HG03196 (cell line): ENCODE measurements at regions not wholly inside any gene's neighbourhood (a gene's known extent, or its start where the extent isn't known, plus 50 kb on each side); places are given as distances from the start of the nearest gene placed in this dataset.
"Not testable (repeated sequence)": the region's sequence is repeated elsewhere in the genome, so short reads cannot be mapped to it uniquely, and the experiment has no call there.

Experiments
- ATAC-seq: cut with Tn5 transposase; IDR thresholded peaks from one replicate; pipeline ENCODE4 v1.9.1; 2021; ENCODE audit not compliant: unreplicated experiment

DNA sequence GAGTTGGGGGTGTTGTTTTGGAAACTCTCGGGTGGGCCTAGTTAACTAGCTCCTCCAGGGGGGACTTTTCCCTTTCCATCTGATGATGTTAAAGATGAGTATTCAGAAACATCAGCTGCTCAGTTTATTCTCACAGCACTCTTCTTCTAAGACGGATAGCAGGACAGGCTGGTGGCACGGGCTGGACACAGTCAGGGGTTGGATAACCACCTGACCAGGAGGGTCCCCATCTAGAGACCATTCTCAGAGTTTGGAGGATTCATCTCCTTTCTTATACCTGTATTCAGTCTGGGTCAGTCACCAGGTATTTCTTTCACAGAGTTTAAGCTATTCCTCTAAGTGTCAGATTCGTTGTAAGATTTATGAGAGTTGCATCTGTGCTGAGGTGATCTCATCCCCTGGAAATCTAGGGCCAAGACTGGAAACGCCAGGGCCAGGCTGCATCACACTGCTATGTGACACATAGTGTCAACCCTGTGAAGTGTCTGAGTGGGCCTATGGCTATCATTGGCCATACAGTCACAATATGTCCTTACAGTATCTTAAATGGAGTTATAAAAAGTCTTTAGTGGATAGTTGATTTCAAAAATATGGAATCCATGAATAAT, 111.7 kb downstream of the FAM50B start:
- ATAC-seq: no peak

DNA sequence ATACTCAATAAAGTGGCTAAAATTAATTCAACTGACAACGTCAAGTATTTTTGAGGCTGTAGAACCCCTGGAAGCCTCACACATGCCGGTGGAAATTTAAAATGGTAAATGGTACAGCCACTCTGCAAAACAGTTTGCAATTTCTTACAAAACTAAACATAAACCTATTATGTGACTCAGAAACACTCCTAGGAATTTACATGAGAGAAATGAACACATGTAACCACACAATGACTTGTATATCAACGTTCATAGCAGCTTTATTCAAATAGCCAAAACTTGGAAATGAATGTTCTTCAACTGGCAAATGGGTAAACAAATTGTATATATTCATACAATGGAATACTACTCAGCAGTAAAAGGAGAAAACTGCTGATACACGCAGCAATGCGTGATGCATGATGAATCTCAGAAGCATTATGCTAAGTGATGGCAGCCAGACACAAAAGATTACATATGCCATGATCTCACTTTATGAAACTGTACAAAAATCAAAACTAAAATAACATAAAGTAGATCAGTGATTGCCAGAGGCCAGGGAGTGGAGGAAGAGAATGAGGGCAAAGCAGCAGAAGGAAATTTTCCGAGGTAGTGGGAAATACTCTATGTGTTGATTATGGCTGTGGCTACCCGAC, 112.5 kb downstream of the FAM50B start:
- no peak for ATAC-seq

DNA sequence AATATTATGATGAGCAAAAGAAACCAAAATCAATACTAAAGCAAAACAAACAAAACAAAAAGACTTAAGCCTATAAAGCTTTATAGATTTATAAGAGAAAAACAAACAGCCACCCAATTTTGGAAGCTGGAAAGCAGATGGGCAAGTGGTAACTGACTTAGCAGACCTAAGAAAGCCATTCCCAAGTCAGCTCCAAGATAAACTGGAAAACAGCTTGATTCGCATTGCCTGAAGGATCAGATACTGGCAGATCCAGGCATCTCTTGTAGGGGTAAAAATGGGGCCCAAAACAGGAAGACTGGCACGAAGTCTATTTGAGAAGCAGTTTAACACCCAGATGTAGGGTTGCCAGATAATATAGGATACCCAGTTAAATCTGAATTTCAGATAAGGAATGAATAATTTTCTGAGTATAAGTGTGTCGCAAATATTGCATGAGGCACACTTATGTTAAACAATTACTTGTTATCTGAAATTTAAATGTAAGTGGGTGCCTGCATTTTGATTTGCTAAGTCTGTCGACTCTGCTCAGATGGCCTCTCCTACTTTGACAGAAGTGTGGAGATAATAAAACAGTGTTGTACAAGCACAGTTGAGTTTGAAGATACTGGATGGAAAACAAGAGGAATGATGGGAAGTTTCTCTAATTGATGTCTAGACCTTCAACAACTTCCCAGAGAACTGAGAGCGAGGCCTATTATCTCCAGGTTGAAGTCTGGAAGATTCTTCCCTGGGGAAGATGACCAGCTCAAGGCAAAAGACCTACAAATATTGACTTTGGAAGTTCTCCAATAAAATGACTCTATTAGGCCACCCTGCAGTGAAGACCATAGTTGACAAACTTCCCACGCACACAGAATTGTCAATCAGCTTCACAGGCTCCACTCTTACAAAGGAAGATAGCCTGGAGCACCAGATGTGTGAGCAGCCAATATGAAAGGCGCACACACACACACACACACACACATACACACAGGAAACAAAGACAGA, 113.4 kb downstream of the FAM50B start:
- no peak for ATAC-seq

DNA sequence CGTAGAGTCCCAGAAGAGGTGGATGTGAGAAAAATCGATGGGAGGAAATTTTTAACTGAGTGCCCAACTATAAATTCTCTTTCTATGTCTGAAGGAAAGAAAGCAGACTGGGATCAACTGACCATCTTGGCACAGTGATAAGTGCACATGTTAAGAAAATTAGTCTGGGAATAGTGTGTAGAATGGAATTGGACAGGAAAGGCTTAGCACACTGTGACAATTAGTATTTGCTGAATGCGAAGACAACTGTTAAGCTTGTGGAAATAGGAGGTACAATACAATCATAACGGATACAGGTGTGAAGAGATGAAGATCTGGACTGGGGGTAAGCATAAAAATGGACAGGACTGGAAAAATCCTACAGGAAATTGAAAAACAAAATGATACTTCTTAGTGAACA, 114.3 kb downstream of the FAM50B start:
- ATAC-seq: no peak

DNA sequence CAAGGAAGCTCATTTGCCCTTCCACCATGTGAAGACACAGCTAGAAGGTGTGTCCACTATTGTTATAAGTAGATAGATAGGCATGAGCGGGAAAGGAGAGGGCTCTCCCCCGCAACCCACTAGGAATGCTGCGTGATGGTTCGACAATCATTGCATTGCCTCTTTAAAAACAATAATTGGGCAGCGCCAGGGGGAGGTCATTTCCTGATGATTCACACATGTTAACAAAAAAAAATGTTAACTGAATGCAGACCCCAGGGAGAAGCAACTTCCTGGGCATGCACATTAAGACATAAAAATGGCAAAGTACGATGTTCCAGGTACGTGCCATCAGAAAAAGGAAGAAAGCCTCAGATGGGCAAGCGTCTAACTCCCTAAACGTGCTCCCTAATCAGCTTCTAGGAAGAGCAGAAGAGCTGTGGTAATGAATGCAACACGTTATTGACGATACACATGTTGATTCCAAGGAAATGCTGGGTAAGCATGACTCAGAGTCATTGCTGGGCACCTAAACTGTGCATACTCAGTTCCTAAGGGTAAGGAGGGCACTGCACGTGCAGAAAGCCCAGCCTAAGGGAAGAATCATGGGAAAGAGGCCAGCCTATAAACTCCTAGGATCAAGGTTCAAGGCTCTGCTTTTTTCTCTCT, 113.7 kb downstream of the FAM217A start:
- no peak for ATAC-seq

DNA sequence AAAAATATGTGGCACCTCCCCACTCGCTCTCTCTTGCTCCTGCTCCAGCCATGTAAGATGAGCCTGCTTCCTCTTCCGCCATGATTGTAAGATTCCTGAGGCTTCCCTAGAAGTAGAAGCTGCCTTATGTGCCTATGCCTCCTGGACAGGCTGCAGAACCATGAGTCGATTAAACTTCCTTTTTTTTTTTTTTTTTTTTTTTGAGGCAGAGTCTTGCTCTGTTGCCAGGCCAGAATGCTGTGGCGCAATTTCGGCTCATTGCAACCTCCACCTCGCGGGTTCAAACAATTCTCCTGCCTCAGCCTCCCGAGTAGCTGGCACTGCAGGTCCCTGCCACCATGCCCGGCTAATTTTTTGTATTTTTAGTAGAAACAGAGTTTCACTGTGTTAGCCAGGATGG, 112.5 kb downstream of the FAM217A start:
- ATAC-seq: no peak

DNA sequence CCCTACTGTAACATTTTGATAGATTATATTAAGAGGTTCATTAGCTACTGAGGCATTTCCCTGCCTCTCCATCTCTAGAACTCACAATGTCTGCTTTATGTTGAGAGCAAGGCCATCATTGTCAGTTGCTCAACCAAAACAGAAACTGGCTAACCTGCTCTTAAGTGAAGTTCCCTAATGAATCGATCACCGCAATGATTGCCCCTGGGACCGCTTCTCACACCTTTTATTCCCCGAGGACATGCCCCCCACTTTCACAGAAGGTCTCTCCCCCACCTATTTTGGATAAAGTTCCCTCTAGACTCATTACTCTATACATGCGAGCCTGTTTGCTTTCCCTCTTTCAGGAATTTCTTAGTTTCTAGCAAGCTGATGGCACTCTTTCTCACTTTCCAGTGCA, 108.8 kb downstream of the FAM217A start:
- ATAC-seq: no peak

DNA sequence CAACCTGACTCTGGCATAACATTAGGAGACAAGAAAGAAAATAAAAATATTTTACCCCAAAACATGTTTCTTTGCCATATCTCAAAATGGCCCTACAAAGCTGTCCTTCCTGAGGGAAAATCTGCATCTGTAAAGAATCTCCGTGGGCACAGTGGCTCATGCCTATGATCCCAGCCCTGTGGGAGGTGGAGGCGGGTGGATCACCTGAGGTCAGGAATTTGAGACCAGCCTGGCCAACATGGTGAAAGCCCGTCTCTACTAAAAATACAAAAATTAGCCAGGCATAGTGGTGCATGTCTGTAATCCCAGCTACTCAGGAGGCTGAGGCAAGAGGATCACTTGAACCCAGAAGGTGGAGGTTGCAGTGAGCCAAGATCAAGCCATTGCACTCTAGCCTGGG, 105.8 kb downstream of the FAM217A start:
- ATAC-seq: not testable (repeated sequence)

DNA sequence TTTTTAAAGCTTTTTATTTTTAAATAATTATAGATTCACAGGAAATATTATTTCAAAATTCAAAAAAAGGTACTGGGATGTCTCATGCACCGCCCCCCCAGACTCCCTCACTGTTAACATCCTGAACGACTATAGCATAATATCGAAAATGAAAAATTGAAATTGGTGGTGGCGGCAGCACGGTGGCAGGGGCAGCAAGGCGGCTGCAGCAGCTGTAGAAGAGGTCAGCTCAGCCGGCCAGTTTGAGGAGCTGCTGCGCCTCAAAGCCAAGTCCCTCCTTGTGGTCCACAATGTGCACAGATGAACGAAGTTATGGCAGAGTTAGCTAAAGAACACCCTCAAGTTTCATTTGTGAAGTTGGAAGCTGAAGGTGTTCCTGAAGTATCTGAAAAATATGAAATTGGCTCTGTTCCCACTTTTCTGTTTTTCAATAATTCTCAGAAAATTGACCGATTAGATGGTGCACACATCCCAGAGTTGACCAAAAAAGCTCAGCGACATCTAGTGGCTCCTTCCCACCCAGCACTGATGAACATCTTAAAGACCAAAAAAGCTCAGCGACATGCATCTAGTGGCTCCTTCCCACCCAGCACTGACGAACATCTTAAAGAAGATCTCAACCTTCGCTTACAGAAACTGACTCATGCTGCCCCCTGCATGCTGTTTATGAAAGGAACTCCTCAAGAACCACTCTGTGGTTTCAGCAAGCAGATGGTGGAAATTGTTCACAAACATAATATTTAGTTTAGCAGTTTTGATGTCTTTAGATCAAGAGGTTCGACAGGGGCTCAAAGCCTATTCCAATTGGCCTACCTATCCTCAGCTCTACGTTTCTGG, 100.8 kb downstream of the FAM217A start:
- peak; percentile 80 for ATAC-seq

DNA sequence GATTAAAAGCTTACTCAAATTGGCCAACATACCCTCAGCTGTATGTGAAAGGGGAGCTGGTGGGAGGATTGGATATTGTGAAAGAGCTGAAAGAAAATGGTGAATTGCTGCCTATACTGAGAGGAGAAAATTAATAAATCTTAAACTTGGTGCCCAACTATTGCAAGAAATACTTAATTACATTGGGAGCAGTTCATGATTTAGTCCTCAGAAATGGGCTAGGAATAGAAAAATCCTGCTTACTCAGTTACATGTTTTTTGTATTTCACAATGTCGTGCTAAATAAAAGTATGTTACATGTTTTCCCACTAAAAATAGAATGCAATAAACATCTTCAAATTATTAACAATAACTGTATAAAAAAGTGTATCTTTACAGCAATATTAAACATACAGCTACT, 100.0 kb downstream of the FAM217A start:
- ATAC-seq: not testable (repeated sequence)

DNA sequence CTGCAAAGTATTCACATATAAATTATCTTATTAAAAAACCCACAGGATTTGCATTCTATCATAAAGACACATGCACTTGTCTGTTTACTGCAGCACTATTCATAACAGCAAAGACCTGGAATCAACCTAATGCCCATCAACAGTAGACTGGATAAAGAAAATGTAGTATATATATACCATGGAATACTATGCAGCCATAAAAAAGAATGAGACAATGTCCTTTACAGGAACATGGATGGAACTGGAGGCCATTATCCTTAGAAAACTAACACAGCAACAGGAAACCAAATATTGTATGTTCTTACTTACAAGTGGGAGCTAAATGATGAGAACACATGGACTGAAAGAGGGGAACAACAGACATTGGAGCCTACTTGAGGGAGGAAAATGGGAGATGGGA, 97.0 kb downstream of the FAM217A start:
- no peak for ATAC-seq

DNA sequence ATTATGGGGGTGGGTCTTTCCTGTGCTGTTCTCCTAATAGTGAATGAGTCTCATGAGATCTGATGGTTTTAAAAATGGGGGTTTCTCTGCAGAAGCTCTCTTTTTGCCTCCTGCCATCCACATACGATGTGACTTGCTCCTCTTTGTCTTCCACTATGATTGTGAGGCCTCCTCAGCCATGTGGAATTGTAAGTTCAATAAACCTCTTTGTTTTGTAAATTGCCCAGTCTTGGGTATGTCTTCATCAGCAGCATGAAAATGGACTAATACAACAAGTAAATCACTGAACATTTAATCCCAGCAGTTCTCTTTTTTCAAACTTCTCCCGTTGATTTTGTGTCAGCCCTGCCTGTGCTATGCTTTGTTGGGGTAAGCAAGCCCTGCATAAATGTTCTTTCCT, 95.2 kb downstream of the FAM217A start:
- no peak for ATAC-seq

DNA sequence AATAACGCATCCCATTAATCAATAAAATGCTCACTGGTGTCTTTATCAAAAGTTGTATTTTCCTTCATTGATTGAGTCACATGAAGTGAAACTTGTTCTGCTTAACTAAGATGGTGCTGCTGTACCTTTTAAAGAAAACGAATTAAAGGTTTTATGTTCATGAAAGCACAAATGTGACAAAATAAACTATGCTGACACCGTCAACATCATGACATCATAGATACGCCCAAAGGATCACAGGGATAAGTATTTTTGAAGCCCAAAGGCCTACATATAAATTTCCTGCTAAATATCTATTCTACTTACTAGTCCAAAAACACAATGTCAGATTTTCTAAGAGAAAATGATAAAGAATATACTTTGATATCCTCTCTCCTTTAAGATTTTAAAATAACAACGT, 94.4 kb downstream of the FAM217A start:
- no peak for ATAC-seq

DNA sequence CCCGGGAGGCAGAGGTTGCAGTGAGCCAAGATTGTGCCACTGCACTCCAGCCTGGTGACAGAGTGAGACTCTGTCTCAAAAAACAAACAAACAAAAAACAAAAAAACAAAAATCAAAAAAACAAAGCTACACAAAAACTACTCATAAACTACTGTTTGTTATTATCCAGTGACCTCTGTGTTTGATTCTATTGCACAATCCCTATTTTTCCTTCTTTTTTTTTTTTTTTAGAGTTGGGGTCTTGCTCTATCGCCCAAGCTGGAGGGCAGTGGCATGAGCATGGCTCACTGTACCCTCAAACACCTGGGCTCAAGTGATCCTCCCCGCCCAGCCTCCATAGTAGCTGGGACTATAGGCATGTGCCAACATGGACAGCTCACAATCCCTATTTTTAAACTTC, 92.7 kb downstream of the FAM217A start:
- ATAC-seq: no peak

DNA sequence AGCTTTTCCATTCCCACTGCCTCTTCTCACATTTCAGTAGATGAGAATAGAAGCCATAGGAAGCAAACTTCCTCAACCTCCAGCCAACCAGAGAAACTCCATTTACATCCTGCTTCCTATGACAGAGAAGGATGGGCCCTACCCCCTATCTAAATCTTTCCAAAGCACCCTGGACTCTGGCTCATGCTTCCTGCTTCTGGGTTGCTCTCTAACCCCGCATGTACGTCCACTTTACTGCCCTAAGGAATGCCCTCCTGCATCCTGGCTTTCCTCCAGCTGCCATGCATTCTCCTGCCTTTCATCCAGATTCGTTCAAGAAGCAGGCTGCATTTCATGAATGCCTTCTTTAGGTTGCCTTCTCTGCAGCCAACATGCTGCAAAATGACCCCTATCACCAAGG, 91.9 kb downstream of the FAM217A start:
- ATAC-seq: no peak

DNA sequence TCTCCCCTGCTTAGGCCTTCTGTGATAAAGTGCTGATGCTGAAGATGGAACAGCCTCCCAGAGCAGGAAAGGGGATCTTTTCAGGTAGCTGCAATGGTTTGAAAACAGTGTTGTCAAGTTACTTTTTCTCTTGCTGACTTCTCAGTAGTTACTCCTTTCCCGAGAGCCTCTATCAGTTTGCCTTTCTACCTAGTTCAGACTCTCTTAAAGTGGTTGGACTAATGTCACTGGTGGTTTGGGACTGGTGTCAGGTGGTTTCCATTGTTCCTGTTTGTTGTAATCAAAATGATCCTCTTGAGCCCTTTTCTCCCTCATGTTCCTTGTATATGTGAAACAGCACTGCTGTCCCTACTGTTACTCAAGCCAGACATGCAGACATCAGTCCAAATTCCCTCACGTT, 91.4 kb downstream of the FAM217A start:
- no peak for ATAC-seq

DNA sequence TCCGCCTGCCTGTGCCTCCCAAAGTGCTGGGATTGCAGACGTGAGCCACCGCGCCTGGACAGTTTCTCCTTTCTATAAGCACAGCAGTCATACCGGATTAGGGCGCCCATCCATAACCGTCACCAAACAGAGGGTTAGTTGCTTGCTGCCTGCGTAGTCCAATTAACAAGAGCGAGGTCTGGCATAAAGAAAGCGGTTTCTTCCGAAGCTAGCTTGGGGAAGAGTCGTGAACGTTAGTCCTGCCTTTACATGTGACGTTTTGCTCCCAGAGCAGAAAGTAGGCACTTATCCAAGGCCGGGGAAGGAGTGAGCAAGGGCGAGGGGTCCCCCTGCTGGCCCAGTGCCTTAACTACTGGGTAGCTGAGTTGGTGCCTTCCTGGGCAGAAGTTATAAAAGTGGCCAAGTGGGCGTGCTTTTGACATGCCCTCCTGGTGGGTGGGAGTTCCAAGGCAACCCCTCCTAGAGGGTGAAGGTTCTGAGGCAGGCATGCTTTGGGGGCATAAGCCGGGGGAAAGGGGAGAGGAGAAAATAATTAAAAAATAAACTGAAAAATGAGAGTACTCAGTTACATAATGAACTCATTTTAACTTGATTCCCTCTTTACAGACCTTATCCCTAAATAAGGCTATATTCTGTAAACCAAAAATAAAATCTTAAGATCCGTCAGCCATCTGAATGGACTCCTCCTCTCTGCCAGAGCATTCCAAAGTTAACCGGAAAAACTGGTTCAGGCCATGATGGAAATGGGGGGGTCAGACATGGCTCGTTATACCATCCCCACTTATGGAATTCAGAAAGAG, 88.0 kb downstream of the FAM217A start:
- peak; percentile 87 for ATAC-seq

DNA sequence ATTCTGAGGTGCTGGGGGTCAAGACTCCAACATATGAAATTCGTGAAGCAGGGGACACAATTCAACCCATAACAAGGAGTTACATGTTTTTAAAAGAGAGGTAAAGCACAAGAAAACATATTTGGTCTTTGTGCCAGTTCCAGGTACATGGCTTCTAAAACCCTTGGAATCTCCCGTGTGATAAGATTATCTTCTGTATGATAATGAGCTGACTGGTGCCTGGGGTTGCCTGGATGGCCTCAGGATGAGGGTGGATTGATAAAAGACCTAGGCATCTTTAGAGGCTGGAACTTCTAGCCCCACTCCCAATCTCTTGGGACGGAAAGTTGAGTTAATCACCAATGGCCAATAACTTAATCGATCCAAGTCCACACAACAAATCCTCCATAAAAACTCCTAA, 87.0 kb downstream of the FAM217A start:
- ATAC-seq: no peak

DNA sequence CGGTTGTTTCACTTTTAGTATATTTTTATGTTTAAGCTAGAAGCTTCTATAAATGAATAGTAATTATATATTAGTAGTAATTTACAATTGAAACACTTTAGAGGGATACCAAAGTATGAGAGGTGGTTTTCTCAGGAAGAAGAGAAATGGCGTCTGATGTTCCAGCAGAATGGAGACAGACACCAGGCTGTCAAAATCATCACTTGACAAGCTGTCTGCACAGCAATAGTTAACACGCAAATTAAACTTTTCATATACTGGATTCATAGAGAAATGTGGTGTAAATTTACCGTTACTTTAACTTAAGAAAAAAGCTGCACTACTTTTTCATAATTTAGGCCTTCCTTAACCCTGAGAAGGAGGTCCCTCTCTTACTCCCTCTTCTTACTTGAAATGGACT, 82.6 kb downstream of the FAM217A start:
- ATAC-seq: no peak
